ENCODE measurements at regions not wholly inside any gene's neighbourhood (a gene's known extent, or its start where the extent isn't known, plus 50 kb on each side); places are given as distances from the start of the nearest gene placed in this dataset.
"Not testable (repeated sequence)": the region's sequence is repeated elsewhere in the genome, so short reads cannot be mapped to it uniquely, and the experiment has no call there.

DNA sequence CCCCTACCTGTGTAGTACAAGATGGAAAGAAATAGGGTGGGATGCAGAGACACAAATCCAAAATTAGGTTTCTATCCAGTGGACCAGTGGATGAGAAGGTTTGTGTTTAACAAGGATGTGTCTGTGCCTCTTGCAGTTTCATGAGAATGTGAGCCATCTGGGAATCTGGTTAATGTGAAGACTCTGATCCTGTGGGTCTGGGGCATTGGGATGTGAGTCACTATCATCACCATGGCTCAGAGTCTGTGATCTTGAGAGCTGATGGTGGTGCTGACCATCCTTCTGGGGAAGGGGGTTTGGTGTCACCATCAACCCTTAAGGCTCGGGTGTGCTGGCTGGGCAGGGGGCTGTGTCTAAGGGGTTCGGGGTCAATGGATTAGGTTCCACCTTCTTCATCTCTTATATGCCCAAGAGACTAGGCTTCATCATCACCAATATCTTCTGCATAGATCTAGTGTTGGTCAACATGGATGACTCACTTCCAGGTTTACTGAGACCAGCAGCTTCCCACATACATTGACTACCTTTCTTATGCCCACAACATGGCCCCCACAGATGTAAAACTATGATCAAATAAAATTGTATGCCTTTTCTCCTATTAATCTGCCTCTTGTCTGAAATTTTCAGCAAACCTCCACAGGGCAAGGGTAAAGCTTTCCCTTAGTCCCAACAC lies 65.7 kb upstream of the MID1 start:
- no peak overlapping the region for H3K27ac ChIP-seq
- no peaks in the 10 kb centered on the region for H3K27me3 ChIP-seq
- intact Hi-C loops (cut with DNase I) = no loop called here
- TF ChIP-seq, protein P1, sequence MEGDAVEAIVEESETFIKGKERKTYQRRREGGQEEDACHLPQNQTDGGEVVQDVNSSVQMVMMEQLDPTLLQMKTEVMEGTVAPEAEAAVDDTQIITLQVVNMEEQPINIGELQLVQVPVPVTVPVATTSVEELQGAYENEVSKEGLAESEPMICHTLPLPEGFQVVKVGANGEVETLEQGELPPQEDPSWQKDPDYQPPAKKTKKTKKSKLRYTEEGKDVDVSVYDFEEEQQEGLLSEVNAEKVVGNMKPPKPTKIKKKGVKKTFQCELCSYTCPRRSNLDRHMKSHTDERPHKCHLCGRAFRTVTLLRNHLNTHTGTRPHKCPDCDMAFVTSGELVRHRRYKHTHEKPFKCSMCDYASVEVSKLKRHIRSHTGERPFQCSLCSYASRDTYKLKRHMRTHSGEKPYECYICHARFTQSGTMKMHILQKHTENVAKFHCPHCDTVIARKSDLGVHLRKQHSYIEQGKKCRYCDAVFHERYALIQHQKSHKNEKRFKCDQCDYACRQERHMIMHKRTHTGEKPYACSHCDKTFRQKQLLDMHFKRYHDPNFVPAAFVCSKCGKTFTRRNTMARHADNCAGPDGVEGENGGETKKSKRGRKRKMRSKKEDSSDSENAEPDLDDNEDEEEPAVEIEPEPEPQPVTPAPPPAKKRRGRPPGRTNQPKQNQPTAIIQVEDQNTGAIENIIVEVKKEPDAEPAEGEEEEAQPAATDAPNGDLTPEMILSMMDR (IDR thresholded peaks at IDR 0.05) = no peak
- TF ChIP-seq POLR2A (IDR thresholded peaks at IDR 0.05) = no peak
- H3K4me1 ChIP-seq = no peaks in the 10 kb centered on the region
- H3K36me3 ChIP-seq (replicated peaks in 1 of 2; ENCODE audit: insufficient read depth in 1 of 2, low read depth in 2 of 2) = no peaks in the 10 kb centered on the region
- H3K4me3 ChIP-seq = no peak overlapping the region
- DNase-seq (no peak), ATAC-seq (no peak)
- no peaks in the 10 kb centered on the region for H3K9me3 ChIP-seq
- 89% methylated on average over 2 of the region's 2 CpGs; no CpG with 5 or more reads in 1 of the 2 donors for WGBS, 2 donors

DNA sequence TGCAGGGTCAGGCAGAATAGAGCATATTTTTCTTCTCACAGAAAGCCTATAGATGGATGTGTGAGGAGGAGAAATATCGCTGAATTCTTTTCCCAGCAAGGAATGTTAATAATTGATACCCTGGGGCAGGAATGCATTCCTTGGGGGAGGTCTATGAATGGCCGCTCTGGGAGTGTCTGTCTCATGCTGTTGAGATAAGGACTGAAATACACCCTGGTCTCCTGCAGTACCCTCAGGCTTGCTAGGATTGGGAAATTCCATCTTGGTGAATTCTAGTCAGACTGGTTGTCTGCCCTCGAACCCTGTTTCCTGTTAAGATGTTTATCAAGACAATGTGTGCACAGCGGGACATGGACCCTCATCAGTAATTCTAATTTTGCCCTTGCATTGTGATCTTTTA lies 71.4 kb upstream of the MID1 start:
- DNase-seq; H3K4me3 ChIP-seq; H3K27ac ChIP-seq; ATAC-seq; H3K4me1 ChIP-seq; H3K36me3 ChIP-seq (replicated peaks in 1 of 2; ENCODE audit: insufficient read depth in 1 of 2, low read depth in 2 of 2); H3K9me3 ChIP-seq; H3K27me3 ChIP-seq; intact Hi-C loops (cut with DNase I): not testable (repeated sequence)
- 74 to 89% methylated on average over 4 of the region's 4 CpGs for WGBS, 2 donors

DNA sequence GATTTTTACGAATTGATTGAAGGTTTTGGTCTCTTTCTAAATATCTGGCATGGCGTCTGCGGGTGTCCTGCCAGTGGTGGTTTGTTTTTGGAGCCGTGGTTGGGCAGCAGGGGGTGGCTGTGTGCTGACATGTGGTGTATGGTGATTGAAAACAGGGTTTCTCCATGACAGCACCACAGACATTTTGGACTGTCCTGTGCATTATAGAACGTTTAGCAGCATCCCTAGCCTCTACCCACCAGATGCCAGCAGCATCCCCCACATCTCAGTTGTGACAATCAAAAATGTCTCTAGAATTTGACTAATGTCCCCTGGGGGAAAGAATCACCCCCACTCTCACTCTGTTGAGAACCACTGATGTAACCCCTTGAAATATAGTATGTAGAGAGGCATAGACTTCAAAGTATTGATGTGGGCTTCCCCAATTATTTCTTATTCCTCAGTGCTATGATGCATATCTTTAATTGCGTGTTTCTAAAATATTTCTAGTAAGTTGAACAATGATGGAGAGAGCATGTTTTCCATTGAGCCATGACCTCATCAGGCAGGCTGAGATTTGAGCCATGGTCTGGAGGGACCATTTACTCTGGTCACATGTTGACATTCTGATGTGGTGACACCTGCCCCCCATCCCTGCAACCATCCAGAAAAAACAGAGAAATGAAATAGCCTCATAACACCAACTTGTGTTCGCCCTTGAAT lies 77.4 kb upstream of the MID1 start:
- intact Hi-C loops (cut with DNase I) = no loop called here
- WGBS, 2 donors = 84 to 92% methylated on average over 6 to 7 of the region's 7 CpGs
- ATAC-seq (no peak), DNase-seq (no peak)
- Histone ChIP-seq H3K36me3 (replicated peaks in 1 of 2; ENCODE audit: insufficient read depth in 1 of 2, low read depth in 2 of 2) (no peaks in the 10 kb centered on the region), H3K27me3 (no peaks in the 10 kb centered on the region), H3K9me3 (no peaks in the 10 kb centered on the region), H3K4me3 (no peak overlapping the region), H3K4me1 (no peaks in the 10 kb centered on the region), H3K27ac (no peak overlapping the region)
- TF ChIP-seq, protein P1 (IDR thresholded peaks at IDR 0.05) = no peak
- TF ChIP-seq POLR2A (IDR thresholded peaks at IDR 0.05) = no peak

DNA sequence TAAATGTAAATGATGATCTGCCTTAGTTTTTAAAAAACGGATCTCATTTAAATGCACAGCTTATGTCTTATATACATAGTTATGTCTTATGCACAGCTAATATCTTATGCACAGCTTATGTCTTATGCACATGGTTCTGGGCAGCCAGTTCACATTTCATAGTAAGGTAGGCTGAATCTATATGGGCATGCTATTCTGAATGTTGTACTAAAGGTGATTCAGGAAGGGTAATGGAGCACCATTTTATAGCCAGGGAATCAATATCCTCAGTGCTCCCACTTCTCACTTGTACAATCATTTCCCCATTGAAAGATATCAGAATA lies 77.9 kb upstream of the MID1 start:
- H3K36me3 ChIP-seq (replicated peaks in 1 of 2; ENCODE audit: insufficient read depth in 1 of 2, low read depth in 2 of 2) = no peaks in the 10 kb centered on the region
- no peaks in the 10 kb centered on the region for H3K27me3 ChIP-seq
- no peaks in the 10 kb centered on the region for H3K9me3 ChIP-seq
- intact Hi-C loops (cut with DNase I) = no loop called here
- no peak overlapping the region for H3K4me3 ChIP-seq
- no peak for ATAC-seq
- no peak for TF ChIP-seq POLR2A (IDR thresholded peaks at IDR 0.05)
- TF ChIP-seq, protein P1 (IDR thresholded peaks at IDR 0.05) = no peak
- no peaks in the 10 kb centered on the region for H3K4me1 ChIP-seq
- no peak for DNase-seq
- no peak overlapping the region for H3K27ac ChIP-seq
- WGBS, 2 donors = 83 to 86% methylated on average over 1 of the region's 1 CpG

DNA sequence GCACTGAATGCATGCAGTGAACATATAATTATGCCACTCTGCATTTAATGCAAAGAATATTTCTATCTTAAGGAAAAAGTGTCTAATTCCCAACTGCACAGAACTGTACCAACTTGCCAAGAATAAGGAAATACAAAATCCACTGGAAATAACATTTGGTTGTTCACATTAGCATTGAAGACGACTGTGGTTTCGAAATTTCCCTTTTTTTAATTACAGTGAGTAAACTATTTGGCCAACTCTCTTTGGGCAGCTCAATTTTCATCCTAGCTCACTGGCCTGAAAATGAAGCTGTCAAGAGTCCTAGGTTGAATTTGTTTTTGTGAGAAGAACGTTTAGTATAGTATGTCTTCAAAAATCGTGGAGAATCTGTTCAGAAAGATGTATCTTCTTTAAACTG lies 81.6 kb upstream of the MID1 start:
- Histone ChIP-seq H3K36me3 (replicated peaks in 1 of 2; ENCODE audit: insufficient read depth in 1 of 2, low read depth in 2 of 2) (no peaks in the 10 kb centered on the region), H3K27me3 (no peaks in the 10 kb centered on the region), H3K9me3 (no peaks in the 10 kb centered on the region), H3K27ac (no peak overlapping the region), H3K4me1 (no peaks in the 10 kb centered on the region), H3K4me3 (no peak overlapping the region)
- no peak for ATAC-seq
- TF ChIP-seq, protein P1 (IDR thresholded peaks at IDR 0.05) = no peak
- TF ChIP-seq POLR2A (IDR thresholded peaks at IDR 0.05) = no peak
- no peak for DNase-seq
- intact Hi-C loops (cut with DNase I) = no loop called here
- WGBS, 2 donors = 65 to 76% methylated on average over 4 of the region's 4 CpGs

DNA sequence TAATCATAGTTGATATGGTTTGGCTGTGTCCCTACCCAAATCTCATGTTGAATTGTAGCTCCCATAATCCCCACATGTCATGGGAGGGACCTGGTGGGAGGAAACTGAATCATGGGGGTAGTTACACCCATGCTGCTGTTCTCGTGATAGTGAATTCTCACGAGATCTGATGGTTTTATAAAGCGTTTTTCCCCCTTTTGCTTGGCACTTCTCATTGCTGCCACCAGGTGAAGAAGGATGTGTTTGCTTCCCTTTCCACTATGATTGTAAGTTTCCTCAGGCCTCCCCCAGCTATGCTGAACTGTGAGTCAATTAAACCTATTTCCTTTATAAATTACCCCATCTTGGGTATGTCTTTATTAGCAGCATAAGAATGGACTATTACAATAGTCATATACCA lies 86.0 kb upstream of the MID1 start:
- H3K27me3 ChIP-seq; H3K27ac ChIP-seq; H3K4me3 ChIP-seq; DNase-seq; intact Hi-C loops (cut with DNase I); H3K36me3 ChIP-seq (replicated peaks in 1 of 2; ENCODE audit: insufficient read depth in 1 of 2, low read depth in 2 of 2); H3K4me1 ChIP-seq; ATAC-seq; H3K9me3 ChIP-seq: not testable (repeated sequence)
- WGBS, 2 donors = 94 to 96% methylated on average over 3 of the region's 3 CpGs
